B cell (primary cell): ENCODE measurements at regions not wholly inside any gene's neighbourhood (a gene's known extent, or its start where the extent isn't known, plus 50 kb on each side); places are given as distances from the start of the nearest gene placed in this dataset.
A peak's percentile ranks its signal among the peaks of the same experiment; 100 is the strongest.

Experiments
- ATAC-seq: fragments of 200-7000 bp; cut with Tn5 transposase; one replicate; pipeline ENCODE4 v1.10.0; 2021; ENCODE audit warnings: low read depth, mild to moderate bottlenecking, moderate number of reproducible peaks, moderate library complexity
- CTCF ChIA-PET: fragments of 350-600 bp; sonication (Branson Sonifier 250); formaldehyde crosslinking; loops from one replicate; lab custom pipeline; 2021; ENCODE audit warnings: antibody characterized with exemption, inconsistent platforms; lab: Charles Lee
- POLR2A ChIA-PET: fragments of 350-600 bp; sonication (Branson Sonifier 250); formaldehyde crosslinking; loops from one replicate; lab custom pipeline; 2021; ENCODE audit warnings: antibody characterized with exemption; lab: Charles Lee
- DNase-seq: peaks from one replicate; pipeline ENCODE4 v3.0.0; 2013
- H2AFZ ChIP-seq: 2 replicates; pipeline ENCODE4 v1.6.1; 2012; ENCODE audit warnings: mild to moderate bottlenecking, low read depth, low read length; ENCODE audit not compliant: insufficient read depth, poor library complexity, severe bottlenecking
- H3K27ac ChIP-seq, 2 donors: 1 replicate in 1 of 2; 2 replicates in 1 of 2; pipeline ENCODE4 v1.5.1; 2012 to 2013; ENCODE audit warnings: low read length in 2 of 2, mild to moderate bottlenecking in 2 of 2, moderate library complexity in 1 of 2
- H3K27me3 ChIP-seq, 4 experiments: fragments of 200-600 bp in 1 of 4; sonication (generic) in 1 of 4; replicated peaks in 1 of 4; 1 replicate in 2 of 4; 2 replicates in 2 of 4; pipeline versions ENCODE4 v1.6.1 to v1.7.0; 2013 to 2016; ENCODE audit warnings: low read length in 3 of 4, mild to moderate bottlenecking in 2 of 4, mixed read lengths in 1 of 4, moderate library complexity in 1 of 4; ENCODE audit not compliant: insufficient read depth in 4 of 4, control insufficient read depth in 3 of 4; ENCODE audit errors: control extremely low read depth in 1 of 4
- H3K36me3 ChIP-seq, 2 experiments: replicated peaks in 1 of 2; 1 replicate in 1 of 2; 2 replicates in 1 of 2; pipeline versions ENCODE4 v1.6.1 to v1.7.1; 2013; ENCODE audit warnings: low read length in 1 of 2; ENCODE audit not compliant: insufficient read depth in 2 of 2, control insufficient read depth in 1 of 2; ENCODE audit errors: control extremely low read depth in 1 of 2, extremely low read depth in 1 of 2
- H3K4me1 ChIP-seq, 2 donors: fragments of 200-600 bp in 1 of 2; sonication (generic) in 1 of 2; 1 replicate in 1 of 2; 2 replicates in 1 of 2; pipeline versions ENCODE4 v1.5.1 to v1.6.1; 2013 to 2017; ENCODE audit warnings: low read length in 2 of 2; ENCODE audit not compliant: control insufficient read depth in 2 of 2, insufficient read depth in 2 of 2
- H3K4me2 ChIP-seq: replicated peaks from 2 replicates; pipeline ENCODE3; 2012; ENCODE audit warnings: mild to moderate bottlenecking, low read depth, low read length; ENCODE audit not compliant: poor library complexity, severe bottlenecking
- H3K4me3 ChIP-seq, 5 experiments: fragments of 200-600 bp in 1 of 5; sonication (generic) in 1 of 5; 1 replicate in 3 of 5; 2 replicates in 2 of 5; pipeline versions ENCODE4 v1.5.1 to v1.7.0; 2011 to 2016; ENCODE audit warnings: low read length in 4 of 5, mild to moderate bottlenecking in 4 of 5, low read depth in 2 of 5, control low read depth in 1 of 5, moderate library complexity in 1 of 5; ENCODE audit not compliant: insufficient read depth in 1 of 5; ENCODE audit errors: control extremely low read depth in 1 of 5, extremely low read depth in 1 of 5
- H3K79me2 ChIP-seq: fragments of 200-600 bp; sonication (generic); one replicate; pipeline ENCODE4 v1.6.0; 2016; ENCODE audit warnings: low read length; ENCODE audit not compliant: control insufficient read depth, insufficient read depth
- H3K9ac ChIP-seq: fragments of 200-600 bp; sonication (generic); 2 replicates; pipeline ENCODE4 v1.6.1; 2017; ENCODE audit warnings: mild to moderate bottlenecking, low read length, moderate library complexity
- H3K9me3 ChIP-seq, 3 donors: one replicate each; pipeline versions ENCODE4 v1.6.1 to v1.7.1; 2013; ENCODE audit warnings: low read length in 2 of 3; ENCODE audit not compliant: control insufficient read depth in 2 of 3, insufficient read depth in 1 of 3; ENCODE audit errors: control extremely low read depth in 1 of 3
- H4K20me1 ChIP-seq: 2 replicates; pipeline ENCODE4 v1.6.0; 2012; ENCODE audit warnings: mild to moderate bottlenecking, low read length; ENCODE audit not compliant: insufficient read depth, control insufficient read depth, poor library complexity, severe bottlenecking
- H3K27ac Mint-ChIP-seq: one replicate; pipeline ENCODE4 v1.8.0; 2021; ENCODE audit warnings: mixed read lengths
- H3K27me3 Mint-ChIP-seq: one replicate; pipeline ENCODE4 v1.8.0; 2021; ENCODE audit warnings: mixed read lengths
- H3K4me1 Mint-ChIP-seq: one replicate; pipeline ENCODE4 v1.8.0; 2021; ENCODE audit warnings: mixed read lengths
- H3K4me3 Mint-ChIP-seq: one replicate; pipeline ENCODE4 v1.8.0; 2021; ENCODE audit warnings: mixed read lengths
- H3K9me3 Mint-ChIP-seq: one replicate; pipeline ENCODE4 v1.8.0; 2022; ENCODE audit warnings: mixed read lengths; ENCODE audit not compliant: insufficient read depth
- EZH2 ChIP-seq: IDR thresholded peaks from 2 replicates; pipeline ENCODE4 v1.6.1; 2012; ENCODE audit warnings: borderline replicate concordance, low read depth, mild to moderate bottlenecking, moderate library complexity, low read length; ENCODE audit not compliant: insufficient read depth, poor library complexity, severe bottlenecking
- WGBS: methylation state at CpG from one replicate; pipeline ENCODE4 v1.1.5; 2013; ENCODE audit warnings: missing lambda C conversion rate; ENCODE audit not compliant: insufficient coverage; 5-methylcytosine and 5-hydroxymethylcytosine counted together
- intact Hi-C: fragments of 100-400 bp; cut with micrococcal nuclease; formaldehyde crosslinking; loops from one replicate; pipeline ENCODE4 v1.10.0; 2022
- TF ChIP-seq, protein P1 (sequence below): fragments of 200-600 bp; IDR thresholded peaks from one replicate; pipeline ENCODE4 v1.8.0; 2022; ENCODE audit warnings: antibody characterized with exemption, mild to moderate bottlenecking

GRCh38 chr1:83626603-83627002, 372.3 kb downstream of the TTLL7 start:
- H3K9me3 Mint-ChIP-seq = peaks cover 4% of the 10 kb centered on the region
- peak; percentile 3 for DNase-seq
- no peak overlapping the region for H3K27ac Mint-ChIP-seq
- H2AFZ ChIP-seq = no peak overlapping the region
- H3K4me1 ChIP-seq = peaks cover 5 to 16% of the 10 kb centered on the region in 2 donors
- peak overlapping the region; percentile 15 for H3K4me2 ChIP-seq
- peaks cover 16% of the 10 kb centered on the region for H3K4me1 Mint-ChIP-seq
- H3K4me3 ChIP-seq = no peak overlapping the region
- ATAC-seq = no peak
- H3K36me3 ChIP-seq = no peaks in the 10 kb centered on the region
- H3K4me3 Mint-ChIP-seq = no peak overlapping the region
- H3K27me3 Mint-ChIP-seq = no peaks in the 10 kb centered on the region
- H3K79me2 ChIP-seq = no peaks in the 10 kb centered on the region
- CTCF ChIA-PET = no interaction called here
- intact Hi-C loops = no loop called here
- POLR2A ChIA-PET = interaction anchor here (0.6 kb wide), 1 partner anchor 55 kb away, joined by 3 read pairs; no protein-coding TSS in a partner anchor
- no peak for TF ChIP-seq EZH2
- no peaks in the 10 kb centered on the region for H3K9me3 ChIP-seq
- no CpG with 5 or more reads among the region's 1 CpG for WGBS
- no peak overlapping the region for H3K27ac ChIP-seq
- H3K9ac ChIP-seq = no peak overlapping the region
- H3K27me3 ChIP-seq = no peaks in the 10 kb centered on the region
- no peaks in the 10 kb centered on the region for H4K20me1 ChIP-seq

DNA sequence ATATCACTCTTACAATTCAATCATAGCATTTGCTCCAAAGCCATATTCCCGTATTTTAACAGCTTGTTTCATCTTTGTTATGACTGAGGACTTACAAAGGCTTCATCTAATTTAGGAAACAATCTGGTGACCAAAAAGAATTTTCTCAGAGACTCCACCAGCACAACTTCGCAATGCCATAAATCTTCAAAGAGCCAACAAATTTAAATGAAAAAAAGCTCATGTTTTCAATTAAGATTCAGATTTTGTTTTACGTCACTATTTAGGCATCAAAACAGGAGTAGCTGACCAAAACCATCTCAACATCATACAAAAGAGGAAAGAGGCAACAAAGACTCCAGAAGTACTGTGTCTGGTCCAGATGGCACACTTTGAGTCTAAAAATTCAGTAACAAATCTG, 373.3 kb downstream of the TTLL7 start:
- H3K9me3 ChIP-seq = no peaks in the 10 kb centered on the region
- no peaks in the 10 kb centered on the region for H4K20me1 ChIP-seq
- no peak overlapping the region for H3K27ac Mint-ChIP-seq
- no peak overlapping the region for H2AFZ ChIP-seq
- DNase-seq = no peak
- POLR2A ChIA-PET = no interaction called here
- no peak for ATAC-seq
- H3K9me3 Mint-ChIP-seq = peaks cover 4% of the 10 kb centered on the region
- H3K27me3 ChIP-seq = no peaks in the 10 kb centered on the region
- WGBS = no CpG with 5 or more reads among the region's 3 CpGs
- H3K79me2 ChIP-seq = no peaks in the 10 kb centered on the region
- no peak overlapping the region for H3K27ac ChIP-seq
- CTCF ChIA-PET = interaction anchor here (0.5 kb wide), 1 partner anchor 234 kb away, joined by 3 read pairs; no protein-coding TSS in a partner anchor
- H3K27me3 Mint-ChIP-seq = no peaks in the 10 kb centered on the region
- TF ChIP-seq, protein P1, sequence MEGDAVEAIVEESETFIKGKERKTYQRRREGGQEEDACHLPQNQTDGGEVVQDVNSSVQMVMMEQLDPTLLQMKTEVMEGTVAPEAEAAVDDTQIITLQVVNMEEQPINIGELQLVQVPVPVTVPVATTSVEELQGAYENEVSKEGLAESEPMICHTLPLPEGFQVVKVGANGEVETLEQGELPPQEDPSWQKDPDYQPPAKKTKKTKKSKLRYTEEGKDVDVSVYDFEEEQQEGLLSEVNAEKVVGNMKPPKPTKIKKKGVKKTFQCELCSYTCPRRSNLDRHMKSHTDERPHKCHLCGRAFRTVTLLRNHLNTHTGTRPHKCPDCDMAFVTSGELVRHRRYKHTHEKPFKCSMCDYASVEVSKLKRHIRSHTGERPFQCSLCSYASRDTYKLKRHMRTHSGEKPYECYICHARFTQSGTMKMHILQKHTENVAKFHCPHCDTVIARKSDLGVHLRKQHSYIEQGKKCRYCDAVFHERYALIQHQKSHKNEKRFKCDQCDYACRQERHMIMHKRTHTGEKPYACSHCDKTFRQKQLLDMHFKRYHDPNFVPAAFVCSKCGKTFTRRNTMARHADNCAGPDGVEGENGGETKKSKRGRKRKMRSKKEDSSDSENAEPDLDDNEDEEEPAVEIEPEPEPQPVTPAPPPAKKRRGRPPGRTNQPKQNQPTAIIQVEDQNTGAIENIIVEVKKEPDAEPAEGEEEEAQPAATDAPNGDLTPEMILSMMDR = no peak
- H3K9ac ChIP-seq = no peak overlapping the region
- H3K4me3 Mint-ChIP-seq = no peak overlapping the region
- H3K4me2 ChIP-seq = no peak overlapping the region
- intact Hi-C loops = no loop called here
- H3K4me3 ChIP-seq = no peak overlapping the region
- H3K4me1 Mint-ChIP-seq = peaks cover 16% of the 10 kb centered on the region
- no peaks in the 10 kb centered on the region for H3K36me3 ChIP-seq
- H3K4me1 ChIP-seq = peaks cover 5 to 16% of the 10 kb centered on the region in 2 donors
